ENCODE measurements at regions not wholly inside any gene's neighbourhood (a gene's known extent, or its start where the extent isn't known, plus 50 kb on each side); places are given as distances from the start of the nearest gene placed in this dataset.
"Not testable (repeated sequence)": the region's sequence is repeated elsewhere in the genome, so short reads cannot be mapped to it uniquely, and the experiment has no call there.

DNA sequence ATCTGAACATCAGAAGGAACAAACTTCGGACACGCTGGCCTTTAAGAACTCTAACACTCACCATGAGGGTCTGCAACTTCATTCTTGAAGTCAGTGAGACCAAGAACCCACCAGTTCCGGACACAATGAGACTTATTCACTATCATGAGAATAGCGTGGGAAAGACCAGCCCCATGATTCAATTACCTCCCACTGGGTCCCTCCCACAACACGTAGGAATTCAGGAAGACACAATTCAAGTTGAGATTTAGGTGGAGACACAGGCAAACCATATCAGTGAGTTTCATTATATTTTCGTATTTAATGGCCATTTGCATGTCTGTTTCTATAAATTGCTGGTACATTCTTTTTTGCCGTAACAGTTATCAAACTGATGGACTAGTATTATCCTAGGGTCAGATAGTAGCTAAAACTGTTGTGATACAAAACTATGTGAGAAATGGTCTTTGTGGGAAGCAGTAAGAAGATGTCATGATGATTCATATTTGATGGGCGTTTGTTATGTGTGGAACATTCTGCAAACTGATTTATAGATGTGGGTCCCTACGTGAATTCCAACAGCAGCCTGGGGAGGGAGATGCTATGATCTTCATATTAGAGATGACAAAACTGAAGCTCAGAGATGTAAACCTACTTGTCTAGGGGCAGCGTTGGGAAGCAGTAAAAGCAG, 282.4 kb upstream of the TMEM132C start:
- no peak for DNase-seq

GRCh38 chr12:127987199-127987901, 279.6 kb upstream of the TMEM132C start:
- no peak for DNase-seq

DNA sequence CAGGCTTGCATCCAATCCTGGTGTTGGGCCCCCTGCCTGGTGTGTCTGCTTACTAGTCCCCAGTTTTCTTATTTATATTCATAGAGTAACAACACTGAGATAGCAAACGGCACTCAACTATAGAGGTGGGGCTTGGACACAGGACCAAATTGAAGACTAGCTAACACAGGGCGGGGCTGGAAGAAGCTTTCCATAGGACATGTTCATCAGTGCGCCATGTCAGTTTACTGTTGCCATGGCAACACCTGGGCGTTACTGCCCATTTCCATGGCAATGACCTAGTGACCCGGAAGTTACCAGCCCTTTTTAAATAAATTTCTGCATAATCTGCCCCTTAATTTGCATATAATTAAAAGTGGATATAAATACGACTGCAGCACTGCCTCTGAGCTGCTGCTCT, 275.5 kb upstream of the TMEM132C start:
- no peak for DNase-seq

DNA sequence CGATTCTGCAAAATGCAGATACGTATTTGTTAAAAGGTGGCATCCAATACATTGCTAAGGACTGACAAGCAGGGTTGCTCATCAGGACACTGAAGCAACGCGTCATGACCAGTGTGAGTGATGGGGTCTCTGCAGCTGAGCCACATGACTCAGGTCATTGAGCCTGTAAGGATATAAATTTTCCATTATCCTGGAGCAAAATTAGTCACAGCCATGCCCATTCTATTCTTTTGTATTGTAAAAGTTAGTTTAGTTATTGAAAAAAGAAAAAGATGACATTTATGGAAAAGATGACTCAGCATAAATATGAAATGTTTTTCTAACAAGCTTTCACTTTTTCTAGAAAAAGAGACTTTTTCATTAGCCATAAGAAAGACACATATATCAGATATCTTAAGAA, 268.0 kb upstream of the TMEM132C start:
- no peak for DNase-seq

DNA sequence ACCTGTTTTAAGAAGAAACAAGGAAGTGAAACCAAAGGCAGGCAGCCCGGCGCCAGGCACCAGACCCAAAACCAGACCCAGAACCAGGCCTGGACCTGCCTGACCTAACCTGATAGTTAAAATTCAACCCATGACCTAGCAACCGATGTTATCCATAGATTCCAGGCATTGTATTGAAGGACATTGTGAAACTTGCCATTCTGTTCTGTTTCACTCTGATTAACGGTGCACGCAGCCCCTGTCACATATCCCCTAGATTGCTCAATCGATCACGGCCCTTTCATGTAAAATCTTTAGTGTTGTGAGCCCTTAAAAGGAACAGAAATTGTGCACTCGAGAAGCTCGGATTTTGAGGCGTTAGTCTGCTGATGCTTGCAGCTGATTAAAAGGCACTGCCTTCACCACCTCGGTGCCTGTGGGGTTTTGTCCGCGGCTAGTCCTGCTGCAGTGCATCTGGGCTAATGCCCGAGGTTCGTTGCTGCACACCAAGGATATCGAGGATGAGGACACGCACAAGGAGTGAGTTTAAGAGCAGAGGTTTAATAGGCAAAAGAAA, 262.5 kb upstream of the TMEM132C start:
- no peak for DNase-seq

GRCh38 chr12:128007250-128007649, 259.7 kb upstream of the TMEM132C start:
- no peak for DNase-seq

- DNase-seq: no peak
Observed at GRCh38 chr12:128008341-128008740, 258.6 kb upstream of the TMEM132C start.

- no peak for DNase-seq
Observed at GRCh38 chr12:128009108-128009507, 257.9 kb upstream of the TMEM132C start.

DNA sequence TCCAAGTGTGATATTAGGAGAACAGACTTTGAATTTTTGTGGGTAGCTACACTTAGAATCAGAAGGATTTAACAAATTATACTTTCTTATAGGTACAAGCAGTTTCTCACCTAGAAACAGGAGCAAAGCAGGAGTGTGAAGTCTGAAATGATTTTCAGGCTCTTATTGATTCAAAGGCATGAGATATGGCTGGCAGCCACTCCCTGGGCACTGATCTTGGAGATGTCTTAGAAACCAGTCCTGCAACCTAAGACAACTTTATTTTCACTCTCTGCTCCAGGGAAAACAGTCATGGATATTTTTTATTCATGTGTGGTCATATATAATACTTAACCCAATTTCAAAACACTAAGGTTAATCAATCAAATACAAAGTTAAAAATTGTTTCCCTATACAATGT, 254.9 kb upstream of the TMEM132C start:
- DNase-seq: no peak

DNA sequence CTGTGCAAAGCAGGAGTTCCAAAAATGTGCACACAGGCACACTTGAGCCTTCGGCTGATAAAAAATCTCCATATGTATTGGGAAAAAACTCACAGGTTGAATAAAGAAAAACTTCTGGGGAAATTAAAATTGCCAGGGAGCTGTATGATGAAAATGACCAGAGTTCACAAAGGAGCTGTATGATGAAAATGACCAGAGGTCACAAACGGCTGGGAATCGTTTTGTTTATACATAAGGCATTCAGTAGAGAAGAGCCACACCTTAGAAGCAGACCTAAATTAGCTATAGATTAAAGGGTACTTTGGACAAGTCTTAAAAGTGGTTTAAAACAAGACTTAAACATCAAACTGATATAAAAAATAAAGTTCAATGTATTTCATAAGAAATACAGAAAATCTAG, 251.7 kb upstream of the TMEM132C start:
- no peak for DNase-seq

- no peak for DNase-seq
Observed at GRCh38 chr12:128018067-128018466, 248.9 kb upstream of the TMEM132C start.

- DNase-seq: no peak
Observed at GRCh38 chr12:128019996-128020544, 246.9 kb upstream of the TMEM132C start.

GRCh38 chr12:128021561-128021960, 245.4 kb upstream of the TMEM132C start:
- DNase-seq: no peak

- no peak for DNase-seq
Observed at GRCh38 chr12:128025589-128026245, 241.3 kb upstream of the TMEM132C start.

DNA sequence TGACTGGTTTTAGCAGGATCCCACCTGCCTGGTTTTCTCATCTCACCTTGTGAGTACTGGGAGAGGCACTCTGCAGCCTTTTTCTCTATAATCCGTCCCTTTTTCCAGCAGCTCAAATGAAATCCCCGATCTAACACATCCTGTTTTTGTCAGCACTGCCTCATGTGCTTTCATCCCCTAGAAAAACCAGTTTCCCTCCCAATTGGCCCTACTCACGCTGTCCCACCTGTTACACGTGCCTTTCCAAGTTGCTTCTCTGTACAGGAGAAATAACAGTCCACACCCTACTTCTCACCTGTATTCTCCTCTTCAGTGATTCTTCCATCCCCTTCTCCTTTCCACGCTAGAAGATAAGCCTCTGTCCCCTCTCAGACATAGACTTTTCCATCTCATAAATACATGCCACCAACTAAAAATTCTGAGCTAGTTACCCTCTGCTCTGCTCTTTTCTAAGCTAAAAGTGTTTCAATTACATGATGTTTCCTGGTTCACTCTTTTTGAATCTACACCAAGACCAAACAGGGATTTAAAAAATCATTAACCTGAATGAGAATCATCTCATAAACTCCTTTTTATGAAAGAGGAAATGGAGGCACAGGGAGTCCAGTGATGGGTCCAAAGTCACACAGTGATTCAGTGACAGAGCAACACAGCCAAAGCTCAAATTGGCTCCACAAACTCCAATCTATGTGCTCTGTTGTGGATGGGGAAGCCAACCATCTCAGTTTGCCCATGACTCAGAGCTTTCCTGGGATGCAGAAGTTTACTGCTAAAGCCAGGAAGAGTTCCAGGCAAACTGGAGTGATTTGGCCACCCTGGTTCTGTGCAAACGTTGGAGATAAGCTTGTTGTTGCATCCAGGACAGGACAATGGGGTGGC, 240.0 kb upstream of the TMEM132C start:
- no peak for DNase-seq

DNA sequence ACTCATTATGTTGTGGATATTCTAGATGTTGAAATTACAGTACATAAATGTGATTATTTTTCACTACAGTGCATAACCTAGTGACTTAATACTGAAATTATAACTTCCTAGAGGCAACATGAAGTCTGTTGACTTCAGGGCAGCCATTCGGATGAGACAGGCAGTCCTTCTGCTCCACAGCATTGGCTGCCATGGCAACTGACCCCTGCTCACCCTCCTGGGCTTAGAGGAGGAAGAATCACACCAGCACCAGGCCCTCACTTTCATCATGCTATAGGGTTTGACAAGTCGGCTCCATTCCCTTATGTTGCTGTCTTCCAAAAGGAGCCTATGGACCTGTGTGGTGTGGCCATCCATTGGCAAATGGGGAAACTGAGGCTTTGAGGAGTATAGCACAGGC, 233.5 kb upstream of the TMEM132C start:
- no peak for DNase-seq

- no peak for DNase-seq
Observed at GRCh38 chr12:128040971-128041370, 226.0 kb upstream of the TMEM132C start.

DNA sequence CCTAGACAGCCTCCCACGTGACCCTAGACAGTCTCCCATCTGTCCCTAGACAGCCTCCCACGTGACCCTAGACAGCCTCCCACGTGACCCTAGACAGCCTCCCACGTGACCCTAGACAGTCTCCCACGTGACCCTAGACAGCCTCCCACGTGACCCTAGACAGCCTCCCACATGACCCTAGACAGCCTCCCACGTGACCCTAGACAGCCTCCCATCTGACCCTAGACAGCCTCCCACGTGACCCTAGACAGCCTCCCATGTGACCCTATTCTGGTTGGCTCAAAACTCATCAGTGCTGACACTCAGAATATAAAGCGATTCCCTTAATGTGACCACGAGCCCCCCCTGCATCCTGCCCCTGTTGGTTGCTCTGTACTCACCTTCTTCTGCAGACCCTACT, 224.7 kb upstream of the TMEM132C start:
- not testable (repeated sequence) for DNase-seq

DNA sequence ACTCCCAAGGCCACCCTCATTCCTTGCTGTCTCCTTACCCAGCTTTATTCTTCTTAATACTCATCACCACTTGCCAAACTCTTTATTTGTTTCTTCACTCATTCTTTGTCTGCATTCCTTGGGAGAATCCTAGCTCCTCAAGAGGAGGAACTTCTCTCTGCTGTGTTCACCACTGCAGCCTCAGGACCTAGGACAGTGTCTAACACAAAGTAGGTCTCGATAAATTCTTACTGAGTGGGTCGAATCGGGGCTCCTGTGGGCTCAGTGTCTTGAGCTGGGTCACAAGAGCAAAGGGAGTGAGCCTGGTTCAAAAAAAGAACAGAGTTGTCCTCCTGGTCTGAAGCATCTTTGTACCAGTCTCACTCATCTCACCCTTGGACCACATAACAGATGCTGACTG, 224.1 kb upstream of the TMEM132C start:
- no peak for DNase-seq

DNA sequence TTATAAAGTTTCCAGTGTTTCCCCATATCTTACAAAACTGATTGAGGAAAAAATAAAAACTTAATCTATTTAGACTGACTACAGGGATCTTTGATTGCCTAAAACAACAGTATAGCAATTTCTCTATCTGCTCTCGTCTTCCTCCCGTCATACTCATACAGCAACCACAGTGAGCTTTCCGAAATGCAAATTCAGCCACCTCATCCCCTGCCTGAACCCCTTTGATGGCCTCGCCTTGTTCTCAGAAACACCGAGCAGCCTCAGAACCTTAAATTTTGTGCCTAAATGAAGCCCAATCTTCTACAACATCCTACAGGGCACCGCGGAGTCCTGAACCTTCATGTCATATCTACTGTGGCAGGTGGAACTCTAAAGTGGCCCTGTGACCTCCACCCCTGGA, 223.7 kb upstream of the TMEM132C start:
- DNase-seq: no peak

DNA sequence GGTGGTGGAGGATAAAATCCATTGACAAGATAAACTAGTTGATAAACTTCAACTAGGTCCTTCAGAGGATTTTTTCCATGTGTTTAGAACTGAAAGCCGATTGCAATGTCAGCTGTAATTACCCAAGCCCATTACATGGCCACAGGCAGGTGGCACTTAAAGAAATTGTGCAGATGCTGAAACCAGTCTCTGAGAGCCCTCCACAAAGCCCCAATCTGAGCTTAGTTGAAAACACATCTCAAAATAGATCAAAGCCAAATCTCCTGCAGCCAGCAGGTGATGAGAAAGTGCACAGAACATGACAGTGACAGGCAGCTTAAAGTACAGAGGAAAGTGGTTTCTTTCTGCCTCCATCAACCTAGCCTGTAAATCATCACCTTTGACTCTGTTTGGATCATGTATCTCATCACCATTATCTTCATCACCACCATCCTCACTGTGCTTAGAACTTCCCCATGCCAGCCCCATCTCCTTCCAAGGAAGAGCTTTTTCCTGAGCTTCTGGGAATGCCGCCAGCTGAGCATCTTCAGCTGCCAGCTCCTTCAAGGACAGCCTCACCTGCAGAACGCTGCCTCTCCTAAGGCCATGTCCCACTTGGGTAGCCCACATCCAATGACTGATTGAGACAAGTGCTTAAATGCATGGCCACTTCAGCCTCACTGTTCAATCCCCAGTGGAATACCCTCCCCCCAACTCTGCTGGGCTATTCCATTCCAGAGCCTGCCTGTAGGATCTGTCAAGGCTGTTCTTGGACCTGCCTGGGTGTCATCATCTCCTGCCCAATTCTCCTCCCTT, 219.5 kb upstream of the TMEM132C start:
- no peak for DNase-seq

GRCh38 chr12:128052331-128052730, 214.6 kb upstream of the TMEM132C start:
- DNase-seq: no peak

Data from CD4-positive, alpha-beta T cell treated with Interleukin-17A for 1 hour (primary cell).